GM21526 (cell line): ENCODE measurements at regions not wholly inside any gene's neighbourhood (a gene's known extent, or its start where the extent isn't known, plus 50 kb on each side); places are given as distances from the start of the nearest gene placed in this dataset.
"Not testable (repeated sequence)": the region's sequence is repeated elsewhere in the genome, so short reads cannot be mapped to it uniquely, and the experiment has no call there.

Experiments
- ATAC-seq: cut with Tn5 transposase; IDR thresholded peaks from one replicate; pipeline ENCODE4 v1.9.1; 2021; ENCODE audit warnings: moderate library complexity; ENCODE audit not compliant: unreplicated experiment, low FRiP score

GRCh38 chr14:27435923-27436670 is 838.3 kb upstream of the NOVA1 start:
- no peak for ATAC-seq

DNA sequence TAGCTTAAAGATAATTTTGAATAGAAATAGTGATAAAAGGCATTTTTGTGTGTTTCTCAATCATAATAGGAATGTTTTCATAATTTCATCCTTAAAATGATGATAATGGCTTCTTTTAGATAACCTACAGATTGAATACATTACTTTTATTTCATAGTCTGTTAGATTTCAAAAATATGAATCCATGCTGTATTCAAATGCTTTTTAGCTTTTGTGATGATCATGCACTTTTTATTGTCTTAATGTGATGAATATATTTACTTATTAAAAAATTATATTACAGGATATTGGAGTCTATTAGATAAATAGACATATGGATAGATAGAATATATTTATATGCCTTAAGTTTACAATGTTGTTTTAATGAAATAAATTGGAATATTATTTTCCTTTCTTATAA is 886.8 kb upstream of the NOVA1 start:
- no peak for ATAC-seq

GRCh38 chr14:27485193-27485592 is 887.4 kb upstream of the NOVA1 start:
- no peak for ATAC-seq

DNA sequence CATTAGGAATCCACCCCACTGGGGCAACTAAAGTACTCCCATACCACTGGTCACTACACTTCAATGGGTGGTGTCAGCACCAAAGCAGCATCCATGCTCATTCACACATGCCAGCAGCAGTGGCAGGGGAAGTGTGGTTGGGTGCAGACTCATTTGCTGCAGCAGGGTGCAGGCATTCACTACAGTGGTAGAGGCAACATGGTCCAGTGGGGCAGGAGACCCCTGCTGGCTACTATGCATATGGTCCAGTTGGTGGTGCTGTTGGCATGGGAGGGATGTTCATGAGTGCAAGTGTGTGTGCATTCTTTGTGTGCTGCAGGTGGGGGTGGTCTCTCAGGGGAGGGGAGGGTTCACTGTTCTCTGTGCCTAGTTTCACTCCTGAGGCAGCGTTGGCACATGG is 908.4 kb upstream of the NOVA1 start:
- ATAC-seq: no peak

DNA sequence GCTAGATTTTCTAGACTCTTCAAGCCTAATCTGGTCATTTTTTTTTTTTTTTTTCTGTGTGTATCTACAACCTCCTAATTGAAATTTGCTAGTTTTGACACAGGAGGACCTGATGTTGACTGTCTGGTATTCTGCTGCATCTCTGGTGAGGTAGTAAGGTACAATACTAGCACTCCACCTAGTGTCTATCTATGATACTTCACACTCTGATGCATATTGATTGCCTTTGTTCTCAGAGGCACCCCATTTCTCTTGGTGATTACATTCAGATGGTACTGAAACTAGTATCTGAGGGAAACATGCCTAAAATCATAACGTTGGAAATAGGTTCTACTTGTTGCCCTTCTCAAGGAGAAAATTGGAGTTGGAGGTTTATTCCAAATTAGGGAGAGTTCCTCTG is 930.5 kb upstream of the NOVA1 start:
- ATAC-seq: no peak

DNA sequence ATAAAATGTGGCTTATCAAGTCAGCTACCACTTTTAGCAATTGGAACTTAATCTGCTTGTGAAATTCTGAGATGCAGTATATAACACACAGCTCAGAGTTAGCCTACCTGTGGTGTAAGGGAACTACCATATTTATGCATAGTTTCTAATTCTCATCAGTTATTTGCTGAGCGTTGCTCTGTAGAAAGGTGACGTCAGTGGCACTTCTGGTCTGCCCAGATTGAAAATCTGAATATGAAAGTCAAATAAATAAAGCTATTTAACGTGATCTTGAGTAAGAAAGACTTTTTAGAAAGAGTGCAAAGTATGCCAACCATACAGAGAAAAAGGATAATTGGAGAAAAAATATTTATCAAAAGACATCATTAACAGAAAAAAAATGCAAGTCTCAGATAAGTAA is 938.9 kb upstream of the NOVA1 start:
- ATAC-seq: no peak

DNA sequence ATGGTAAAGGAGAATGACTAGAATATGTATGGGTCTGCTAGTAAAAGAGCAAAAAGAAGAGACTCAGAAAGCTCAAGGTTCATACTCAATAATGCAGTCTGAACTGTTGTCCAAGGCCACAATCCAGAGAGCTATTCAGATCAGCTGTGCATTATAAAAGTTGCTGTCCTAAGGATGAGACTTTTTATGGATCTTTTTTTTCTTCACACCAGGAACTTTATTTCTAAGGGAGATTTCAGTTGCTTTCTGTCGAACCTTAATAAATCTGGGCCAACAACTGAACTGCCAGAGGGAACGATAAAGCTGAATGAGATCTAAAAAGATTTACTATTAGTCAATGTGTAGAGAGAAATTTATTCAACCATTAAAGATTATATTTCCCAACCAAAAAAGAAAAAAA is 948.3 kb upstream of the NOVA1 start:
- no peak for ATAC-seq

GRCh38 chr14:27553790-27554189 is 956.0 kb upstream of the NOVA1 start:
- no peak for ATAC-seq

DNA sequence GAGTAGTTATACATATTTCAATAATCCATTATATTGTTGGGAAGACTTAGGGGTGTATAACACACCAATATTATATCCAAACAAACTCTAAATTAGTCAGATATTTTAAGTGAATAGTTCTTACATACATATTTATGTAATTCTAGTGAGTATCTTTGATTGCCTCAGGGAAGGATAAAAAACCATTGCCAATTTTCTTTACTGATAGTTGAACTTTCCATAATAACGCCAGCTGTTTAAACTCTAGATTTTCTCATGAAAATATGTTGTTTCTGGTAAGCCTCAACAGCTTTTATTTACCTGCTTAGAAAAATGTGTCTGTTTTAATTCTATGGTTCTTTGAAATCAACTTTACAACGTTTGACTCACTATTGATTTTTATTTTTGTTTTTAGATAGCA is 959.6 kb upstream of the NOVA1 start:
- ATAC-seq: no peak

DNA sequence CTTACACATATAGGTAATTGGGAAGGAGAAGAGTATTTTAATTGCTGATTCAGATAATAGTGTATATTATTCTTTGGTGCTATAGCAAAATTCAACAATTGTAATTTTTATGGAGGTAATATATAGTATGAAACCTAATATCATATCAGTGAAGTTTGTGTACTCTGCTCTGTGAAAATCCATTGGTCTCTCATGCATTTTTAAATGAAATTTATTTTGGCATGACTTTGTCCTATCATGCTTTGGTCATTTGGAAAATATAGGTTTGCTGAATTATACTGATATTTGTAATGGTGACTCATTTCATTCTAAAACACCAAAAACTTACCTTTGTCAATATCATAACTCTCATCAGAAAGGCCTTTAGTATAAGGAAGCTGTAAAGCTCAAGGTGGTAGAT is 962.0 kb upstream of the NOVA1 start:
- ATAC-seq: no peak

GRCh38 chr14:27566843-27567382 is 969.1 kb upstream of the NOVA1 start:
- no peak for ATAC-seq

GRCh38 chr14:27573018-27573417 is 975.2 kb upstream of the NOVA1 start:
- ATAC-seq: no peak

DNA sequence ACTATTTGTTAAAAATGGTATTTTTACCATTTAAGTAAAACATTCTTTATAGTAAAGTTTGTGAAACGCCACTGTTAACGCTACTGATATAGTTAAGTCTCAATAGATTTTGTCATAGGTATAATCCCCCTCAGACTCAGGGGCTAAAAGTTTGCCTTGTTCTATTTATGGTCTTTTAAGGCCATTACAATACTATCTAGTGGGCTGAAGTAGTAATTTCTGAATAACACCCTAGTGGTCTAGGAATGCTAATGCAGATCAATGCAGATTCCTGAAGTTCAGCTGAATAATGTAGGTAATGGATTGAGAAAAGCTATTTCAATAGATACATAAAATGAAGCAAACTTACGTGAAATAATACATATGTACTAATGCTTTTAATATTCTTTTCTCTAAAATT is 989.3 kb upstream of the NOVA1 start:
- ATAC-seq: no peak

DNA sequence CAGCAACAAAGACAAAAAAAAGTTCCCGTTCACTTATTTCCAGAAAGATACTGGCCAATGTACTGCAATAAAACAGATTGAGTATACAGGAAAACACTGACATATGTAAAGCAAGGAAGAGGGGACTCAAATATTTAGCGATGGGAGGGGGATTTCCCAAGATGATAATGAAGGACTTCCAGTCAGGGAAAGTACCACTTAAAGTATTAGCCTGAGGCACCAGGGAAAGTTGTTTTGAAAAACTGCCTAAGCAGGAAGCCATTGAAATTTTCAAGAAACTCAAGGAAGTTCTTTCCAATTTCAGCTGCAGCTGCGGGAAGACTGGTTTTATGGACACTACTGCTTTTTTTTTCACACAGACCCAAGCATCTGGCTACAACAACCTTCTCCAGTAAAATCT is 1007.4 kb upstream of the NOVA1 start:
- ATAC-seq: no peak

DNA sequence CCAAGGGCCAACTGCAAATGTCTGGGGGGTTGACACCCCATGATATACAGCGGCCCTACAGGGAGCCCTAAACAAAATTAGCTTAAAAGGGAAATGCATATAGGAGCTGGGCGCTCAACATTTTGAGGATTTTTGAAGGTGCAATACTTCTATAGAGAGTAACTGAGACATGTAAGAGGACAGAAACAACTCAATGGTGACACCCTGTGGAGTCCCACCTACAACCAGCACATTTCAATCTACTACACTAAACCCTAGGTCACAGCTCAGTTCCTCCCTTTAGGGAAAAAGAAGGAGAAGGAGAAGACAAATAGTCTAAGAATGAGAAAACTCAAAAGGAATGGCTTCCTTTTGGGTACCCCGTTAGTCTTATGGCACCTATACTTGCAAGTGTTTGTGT is 1010.5 kb upstream of the NOVA1 start:
- ATAC-seq: no peak

- no peak for ATAC-seq
Observed at GRCh38 chr14:27612121-27612520, 1014.3 kb upstream of the NOVA1 start.

- no peak for ATAC-seq
Observed at GRCh38 chr14:27613102-27613501, 1015.3 kb upstream of the NOVA1 start.

- ATAC-seq: no peak
Observed at GRCh38 chr14:27623782-27624181, 1025.9 kb upstream of the NOVA1 start.

DNA sequence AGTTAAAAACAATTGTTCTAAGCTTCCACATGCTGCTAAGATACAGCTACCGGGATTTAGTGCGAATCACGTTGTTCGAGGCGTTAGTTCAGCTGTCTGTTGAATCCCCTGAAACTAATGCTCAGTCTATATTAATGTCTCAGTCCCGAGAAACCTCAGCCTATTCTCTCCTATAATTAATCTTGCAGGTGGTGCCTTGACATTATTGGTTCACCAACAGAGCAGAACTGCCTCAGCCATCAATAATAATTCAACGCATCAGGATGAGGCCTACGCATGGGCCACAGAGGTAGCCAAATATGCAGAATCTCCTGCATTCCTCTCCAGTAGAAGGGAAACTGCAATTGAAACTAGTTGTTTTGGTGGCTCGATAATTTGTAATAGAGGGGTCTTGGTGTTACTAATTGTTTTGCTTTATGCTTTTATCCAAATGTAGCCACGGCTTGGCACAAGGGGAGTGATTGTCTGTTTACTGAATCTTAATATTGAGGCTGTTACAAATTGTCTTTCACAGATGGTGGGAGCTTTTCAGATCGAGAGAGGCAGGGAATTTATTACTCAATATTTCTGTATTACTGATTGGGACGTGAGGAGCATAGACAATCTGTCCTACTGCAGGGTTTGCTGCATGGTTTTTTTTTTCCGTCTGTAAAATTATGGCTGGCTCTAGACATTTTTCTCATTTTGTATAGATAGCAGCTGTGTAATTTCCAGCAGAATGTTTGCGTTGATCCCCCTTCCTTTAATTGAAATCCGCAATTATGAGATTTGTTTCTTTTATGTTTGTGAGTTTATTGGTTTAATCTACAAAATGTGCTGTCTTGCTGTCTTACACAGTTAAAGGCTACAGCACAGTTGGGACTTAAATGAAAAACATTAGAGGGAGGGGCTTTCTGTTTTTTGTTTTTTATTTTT is 1036.5 kb upstream of the NOVA1 start:
- no peak for ATAC-seq

DNA sequence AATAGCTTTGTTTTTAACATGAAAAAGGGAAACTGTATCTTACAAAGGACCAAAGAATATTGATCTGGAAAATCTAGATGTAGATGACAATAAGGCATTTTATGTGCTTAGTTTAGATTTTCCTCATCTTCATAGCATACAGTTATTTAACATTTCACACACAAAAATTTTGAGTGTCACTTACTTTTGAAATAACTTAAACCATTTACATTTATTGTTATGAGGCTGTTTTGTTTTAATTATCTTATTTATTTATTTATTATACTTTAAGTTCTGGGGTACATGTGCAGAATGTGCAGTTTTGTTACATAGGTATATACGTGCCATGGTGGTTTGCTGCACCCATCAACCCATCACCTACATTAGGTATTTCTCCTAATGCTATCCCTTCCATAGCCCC is 1042.9 kb upstream of the NOVA1 start:
- ATAC-seq: not testable (repeated sequence)

DNA sequence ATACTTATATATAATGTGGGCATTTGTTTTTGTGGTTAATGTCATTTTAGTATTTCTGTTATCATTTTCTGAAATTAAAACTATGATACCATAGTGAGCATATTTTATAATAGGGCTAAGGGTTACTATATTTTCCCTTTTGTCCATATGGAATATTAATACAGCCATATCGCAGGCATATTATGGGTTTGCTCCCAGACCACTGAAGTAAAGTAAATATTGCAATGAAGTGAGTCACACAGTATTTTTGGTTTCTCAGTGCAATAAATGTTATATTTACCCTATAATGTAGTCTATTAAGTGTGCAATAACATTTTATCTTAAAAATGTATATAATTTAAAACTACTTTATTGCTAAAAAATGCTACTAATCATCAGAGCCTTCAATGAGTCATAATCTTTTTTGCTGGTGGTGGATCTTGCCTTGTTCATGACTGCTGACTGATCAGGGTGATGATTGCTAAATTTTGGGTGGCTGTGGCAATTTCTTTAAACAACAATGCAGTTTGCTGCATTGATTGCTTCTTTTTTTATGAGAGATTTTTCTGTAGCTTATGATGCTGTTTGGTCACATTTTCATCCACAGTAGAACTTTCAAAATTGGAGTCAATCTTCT is 1044.5 kb upstream of the NOVA1 start:
- ATAC-seq: no peak
